ENCODE measurements at regions not wholly inside any gene's neighbourhood (a gene's known extent, or its start where the extent isn't known, plus 50 kb on each side); places are given as distances from the start of the nearest gene placed in this dataset.

GRCh38 chr4:60790608-60791007, 409.5 kb upstream of the ADGRL3 start:
- Histone ChIP-seq H3K4ac (ENCODE audit: low read depth, low read length) (no peak overlapping the region), H3K23me2 (ENCODE audit: insufficient read length, low read depth, low read length, poor library complexity, severe bottlenecking) (no peaks in the 10 kb centered on the region), H3K9me3 (ENCODE audit: control insufficient read depth, low read depth, low read length) (no peaks in the 10 kb centered on the region), H3K27me3 (ENCODE audit: insufficient read depth, low read length) (no peaks in the 10 kb centered on the region), H3K27ac (ENCODE audit: insufficient read length, low read depth, low read length) (no peak overlapping the region), H3K4me2 (ENCODE audit: insufficient read depth, insufficient read length, low read length) (no peak overlapping the region), H3K79me1 (ENCODE audit: insufficient read depth, low read depth, low read length, poor library complexity, severe bottlenecking) (no peaks in the 10 kb centered on the region), H2BK20ac (ENCODE audit: low read depth, low read length, poor library complexity, severe bottlenecking) (no peak overlapping the region), H3K79me2 (ENCODE audit: insufficient read depth, low read length) (no peaks in the 10 kb centered on the region), H4K5ac (ENCODE audit: insufficient read length, low read depth, low read length) (no peak overlapping the region), H3K23ac (ENCODE audit: insufficient read length, low read depth, low read length) (no peak overlapping the region), H3K56ac (ENCODE audit: insufficient read length, low read depth, low read length) (no peak overlapping the region), H2AFZ (ENCODE audit: low read length) (no peak overlapping the region), H2BK120ac (ENCODE audit: low read depth, low read length, poor library complexity, severe bottlenecking) (no peak overlapping the region), H3K9ac (ENCODE audit: extremely low read depth, insufficient read length, low read length) (no peak overlapping the region), H2BK5ac (ENCODE audit: insufficient read length, low read length) (no peak overlapping the region), H3K14ac (ENCODE audit: insufficient read depth, low read length) (no peak overlapping the region), H2BK12ac (ENCODE audit: insufficient read length, low read depth, low read length) (no peak overlapping the region), H3K4me1 (ENCODE audit: insufficient read depth, low read length) (0 out of 2 replicates have a peak, but pooled peaks cover 4% of the 10 kb centered on the region), H4K91ac (ENCODE audit: insufficient read length, low read depth, low read length) (no peak overlapping the region), H2BK15ac (ENCODE audit: low read depth, low read length) (no peak overlapping the region), H4K20me1 (ENCODE audit: control insufficient read depth, insufficient read depth, insufficient read length) (no peaks in the 10 kb centered on the region), H3K18ac (ENCODE audit: insufficient read length, low read depth, low read length) (no peak overlapping the region), H2AK5ac (ENCODE audit: insufficient read length, low read length) (no peak overlapping the region), H3T11ph (ENCODE audit: low read length) (no peak overlapping the region), H4K8ac (replicated peaks; ENCODE audit: insufficient read length, low read depth, low read length) (no peak overlapping the region)
- Mint-ChIP-seq H3K27ac (no peak overlapping the region), H3K9me3 (no peaks in the 10 kb centered on the region), H3K36me3 (ENCODE audit: insufficient read depth in 1 of 3, low read depth in 3 of 3) (no peaks in the 10 kb centered on the region), H3K27me3 (ENCODE audit: low read depth) (no peaks in the 10 kb centered on the region), H3K4me1 (peaks cover 12 to 13% of the 10 kb centered on the region in 2 experiments), H3K4me3 (no peak overlapping the region)
- TF ChIP-seq CTCF (conservative IDR thresholded peaks at IDR 0.05) = no peak
- no peak for DNase-seq

Measured in H9 (cell line).